ENCODE measurements at regions not wholly inside any gene's neighbourhood (a gene's known extent, or its start where the extent isn't known, plus 50 kb on each side); places are given as distances from the start of the nearest gene placed in this dataset.

DNA sequence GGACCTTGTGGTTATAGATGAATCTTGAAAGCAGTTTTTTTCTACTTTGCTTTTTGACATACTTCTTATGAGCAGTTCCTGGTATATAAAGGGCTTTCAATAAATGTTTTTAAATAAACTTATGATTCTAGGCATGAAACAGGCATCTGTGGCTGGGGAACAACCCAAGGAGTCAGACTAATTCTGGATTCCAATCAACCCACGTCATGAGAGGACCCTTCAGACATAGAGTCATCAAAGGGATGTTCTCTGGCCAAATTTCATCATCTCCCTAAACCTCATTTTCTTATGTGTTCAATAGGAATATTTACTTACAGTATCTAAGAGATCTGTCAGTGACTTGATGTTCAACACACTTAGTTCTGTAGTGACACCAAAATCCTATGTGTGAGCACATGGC, 243.8 kb upstream of the ZNF462 start:
- TF ChIP-seq, protein P1, sequence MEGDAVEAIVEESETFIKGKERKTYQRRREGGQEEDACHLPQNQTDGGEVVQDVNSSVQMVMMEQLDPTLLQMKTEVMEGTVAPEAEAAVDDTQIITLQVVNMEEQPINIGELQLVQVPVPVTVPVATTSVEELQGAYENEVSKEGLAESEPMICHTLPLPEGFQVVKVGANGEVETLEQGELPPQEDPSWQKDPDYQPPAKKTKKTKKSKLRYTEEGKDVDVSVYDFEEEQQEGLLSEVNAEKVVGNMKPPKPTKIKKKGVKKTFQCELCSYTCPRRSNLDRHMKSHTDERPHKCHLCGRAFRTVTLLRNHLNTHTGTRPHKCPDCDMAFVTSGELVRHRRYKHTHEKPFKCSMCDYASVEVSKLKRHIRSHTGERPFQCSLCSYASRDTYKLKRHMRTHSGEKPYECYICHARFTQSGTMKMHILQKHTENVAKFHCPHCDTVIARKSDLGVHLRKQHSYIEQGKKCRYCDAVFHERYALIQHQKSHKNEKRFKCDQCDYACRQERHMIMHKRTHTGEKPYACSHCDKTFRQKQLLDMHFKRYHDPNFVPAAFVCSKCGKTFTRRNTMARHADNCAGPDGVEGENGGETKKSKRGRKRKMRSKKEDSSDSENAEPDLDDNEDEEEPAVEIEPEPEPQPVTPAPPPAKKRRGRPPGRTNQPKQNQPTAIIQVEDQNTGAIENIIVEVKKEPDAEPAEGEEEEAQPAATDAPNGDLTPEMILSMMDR (IDR thresholded peaks at IDR 0.05; ENCODE audit: poor library complexity), result no peak
- no peak for TF ChIP-seq EZH2phosphoT487 (IDR thresholded peaks at IDR 0.05; ENCODE audit: low read depth, severe bottlenecking, unreplicated experiment)
- TF ChIP-seq EZH2 (IDR thresholded peaks at IDR 0.05; ENCODE audit: borderline replicate concordance), result no peak

Data from hepatocyte (in vitro differentiated cells).